Astrocyte (in vitro differentiated cells and primary cell): ENCODE measurements at regions not wholly inside any gene's neighbourhood (a gene's known extent, or its start where the extent isn't known, plus 50 kb on each side); places are given as distances from the start of the nearest gene placed in this dataset.

Experiments used
- EZH2 ChIP-seq: IDR thresholded peaks from 2 replicates; pipeline ENCODE4 v1.6.1; 2012; ENCODE audit warnings: mild to moderate bottlenecking, low read length, inconsistent platforms; ENCODE audit not compliant: insufficient read depth
- TF ChIP-seq, protein P1 (sequence below): IDR thresholded peaks from 2 replicates; pipeline ENCODE4 v1.5.1; 2011; ENCODE audit warnings: low read depth, mild to moderate bottlenecking, inconsistent platforms, low read length, moderate library complexity; ENCODE audit not compliant: insufficient read depth

DNA sequence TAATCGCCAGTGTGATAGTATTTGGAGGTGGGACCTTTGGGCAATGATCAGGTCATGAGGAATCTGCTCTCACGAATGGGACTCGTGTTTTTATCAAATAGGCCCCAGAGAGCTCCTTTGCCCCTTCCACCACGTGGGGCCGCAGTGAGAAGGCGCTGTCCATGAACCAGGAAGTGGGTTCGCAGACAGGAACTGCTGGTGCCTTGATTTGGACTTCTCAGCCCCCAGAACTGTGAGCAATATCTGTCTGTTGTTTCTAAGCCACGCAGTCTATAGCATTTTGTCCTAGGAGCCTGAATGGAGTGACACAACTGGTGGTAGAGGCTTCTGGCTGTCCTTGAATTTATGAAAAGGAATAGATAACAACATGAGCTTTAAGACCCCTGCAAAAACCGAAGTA is 111.2 kb upstream of the HDAC4 start:
- TF ChIP-seq, protein P1, sequence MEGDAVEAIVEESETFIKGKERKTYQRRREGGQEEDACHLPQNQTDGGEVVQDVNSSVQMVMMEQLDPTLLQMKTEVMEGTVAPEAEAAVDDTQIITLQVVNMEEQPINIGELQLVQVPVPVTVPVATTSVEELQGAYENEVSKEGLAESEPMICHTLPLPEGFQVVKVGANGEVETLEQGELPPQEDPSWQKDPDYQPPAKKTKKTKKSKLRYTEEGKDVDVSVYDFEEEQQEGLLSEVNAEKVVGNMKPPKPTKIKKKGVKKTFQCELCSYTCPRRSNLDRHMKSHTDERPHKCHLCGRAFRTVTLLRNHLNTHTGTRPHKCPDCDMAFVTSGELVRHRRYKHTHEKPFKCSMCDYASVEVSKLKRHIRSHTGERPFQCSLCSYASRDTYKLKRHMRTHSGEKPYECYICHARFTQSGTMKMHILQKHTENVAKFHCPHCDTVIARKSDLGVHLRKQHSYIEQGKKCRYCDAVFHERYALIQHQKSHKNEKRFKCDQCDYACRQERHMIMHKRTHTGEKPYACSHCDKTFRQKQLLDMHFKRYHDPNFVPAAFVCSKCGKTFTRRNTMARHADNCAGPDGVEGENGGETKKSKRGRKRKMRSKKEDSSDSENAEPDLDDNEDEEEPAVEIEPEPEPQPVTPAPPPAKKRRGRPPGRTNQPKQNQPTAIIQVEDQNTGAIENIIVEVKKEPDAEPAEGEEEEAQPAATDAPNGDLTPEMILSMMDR, result no peak
- TF ChIP-seq EZH2, result no peak
